GM19463 (cell line): ENCODE measurements at regions not wholly inside any gene's neighbourhood (a gene's known extent, or its start where the extent isn't known, plus 50 kb on each side); places are given as distances from the start of the nearest gene placed in this dataset.

ENCODE experiments used
- ATAC-seq: cut with Tn5 transposase; IDR thresholded peaks from one replicate; pipeline ENCODE4 v1.9.1; 2021; ENCODE audit warnings: mild to moderate bottlenecking, moderate library complexity; ENCODE audit not compliant: unreplicated experiment

GRCh38 chr10:75347186-75347585 lies 54.4 kb downstream of the ZNF503 start:
- ATAC-seq = no peak

GRCh38 chr10:75345738-75346137 lies 55.8 kb downstream of the ZNF503 start:
- ATAC-seq = no peak

DNA sequence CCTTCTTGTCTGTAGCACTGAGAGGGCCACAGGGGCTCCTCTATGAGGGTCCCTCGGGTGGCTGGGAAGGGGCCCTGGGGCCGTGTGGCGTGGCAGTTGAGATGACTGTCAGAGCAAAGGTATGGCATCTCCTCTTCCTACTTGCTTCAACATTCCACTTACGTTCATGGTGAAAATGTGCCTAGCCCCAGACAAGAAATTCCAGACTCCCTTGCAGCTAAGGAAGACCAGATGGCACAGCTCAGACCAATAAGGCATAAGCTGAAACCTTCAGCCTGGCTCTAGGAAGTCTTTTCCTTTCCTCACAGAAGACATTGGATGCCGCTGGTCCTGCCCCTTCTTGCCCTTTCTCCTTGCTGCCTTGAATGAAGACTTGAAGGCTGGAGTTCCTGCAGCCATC lies 57.4 kb downstream of the ZNF503 start:
- no peak for ATAC-seq

DNA sequence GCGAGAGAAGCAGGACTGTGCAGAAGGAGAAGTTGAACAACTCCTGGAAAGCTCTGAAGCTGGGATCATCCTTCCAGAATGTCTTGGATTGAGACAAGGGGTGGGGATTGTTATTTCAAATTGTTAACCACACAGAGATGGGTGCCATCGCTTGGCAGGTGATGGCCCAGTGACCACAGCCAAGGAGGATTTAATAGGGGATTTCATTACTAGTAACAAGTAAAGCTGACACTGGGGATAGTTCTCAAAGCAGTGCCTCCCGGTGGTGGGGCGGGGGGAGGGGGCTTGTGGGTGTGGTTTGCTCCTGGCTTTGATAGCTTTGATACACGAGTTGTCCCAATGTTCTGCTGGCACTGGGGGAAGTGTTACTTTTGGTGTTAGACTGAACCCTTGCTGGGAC lies 59.2 kb downstream of the ZNF503 start:
- no peak for ATAC-seq

GRCh38 chr10:75335983-75336382 lies 65.6 kb downstream of the ZNF503 start:
- peak; percentile 85 for ATAC-seq

- ATAC-seq = no peak
Observed at GRCh38 chr10:75335191-75335590, 66.4 kb downstream of the ZNF503 start.

DNA sequence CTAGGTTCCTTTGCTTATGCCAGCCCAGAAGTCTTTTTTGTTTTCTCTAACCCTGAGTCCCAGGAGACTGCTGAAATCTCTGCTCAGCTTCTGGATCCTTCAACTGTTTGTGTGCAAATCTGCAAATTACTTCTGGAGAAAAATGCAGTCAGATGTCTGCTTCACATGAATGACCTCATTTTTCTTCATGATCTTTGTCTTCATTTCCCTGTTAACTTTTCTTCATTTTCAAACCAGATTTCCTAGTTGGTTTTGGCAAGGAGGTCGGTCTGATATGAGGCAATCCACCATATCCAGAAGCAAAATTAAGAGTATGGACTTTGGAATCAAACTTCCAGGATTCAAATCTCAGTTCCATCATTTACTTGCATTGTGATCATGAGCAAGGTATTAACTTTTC lies 66.8 kb downstream of the ZNF503 start:
- no peak for ATAC-seq

- no peak for ATAC-seq
Observed at GRCh38 chr10:75332081-75332480, 69.5 kb downstream of the ZNF503 start.

DNA sequence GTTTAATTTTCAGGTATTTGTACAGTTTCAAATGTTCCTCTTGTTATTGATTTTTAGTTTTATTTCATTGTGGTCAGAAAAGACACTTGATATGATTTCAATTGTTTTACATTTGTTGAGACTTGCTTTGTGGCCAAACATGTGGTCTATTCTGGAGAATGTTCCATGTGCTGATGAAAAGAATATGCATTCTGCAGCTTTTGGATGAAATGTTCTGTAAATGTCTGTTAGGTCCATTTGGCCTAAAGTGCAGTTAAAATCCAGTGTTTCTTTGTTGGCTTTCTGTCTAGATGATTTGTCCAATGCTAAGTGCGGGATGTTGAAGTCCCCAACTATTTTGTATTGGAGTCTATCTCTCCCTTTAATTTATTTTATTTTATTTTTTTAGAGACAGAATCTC lies 70.5 kb downstream of the ZNF503 start:
- no peak for ATAC-seq

DNA sequence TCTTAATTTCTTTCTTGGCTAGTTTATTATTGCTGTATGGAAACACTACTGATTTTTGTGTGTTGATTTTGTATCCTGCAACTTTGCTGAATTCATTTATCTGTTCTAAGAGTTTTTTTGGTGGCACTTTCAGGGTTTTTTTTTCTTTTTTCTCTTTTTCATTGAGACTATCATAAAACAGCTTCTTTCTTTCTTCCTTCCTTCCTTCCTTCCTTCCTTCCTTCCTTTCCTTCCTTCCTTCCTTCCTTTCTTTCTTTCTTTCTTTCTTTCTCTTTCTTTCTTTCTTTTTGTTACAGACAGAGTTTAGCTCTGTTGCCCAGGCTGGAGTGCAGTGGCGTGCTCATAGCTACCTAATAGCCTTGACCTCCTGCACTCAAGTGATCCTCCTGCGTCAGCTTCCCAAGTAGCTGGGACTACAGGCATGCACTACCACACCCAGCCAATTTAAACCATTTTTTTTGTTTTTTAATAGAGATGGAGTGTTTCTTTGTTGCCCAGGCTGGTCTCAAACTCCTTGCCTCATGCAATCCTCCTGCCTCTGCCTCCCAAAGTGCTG lies 72.3 kb downstream of the ZNF503 start:
- ATAC-seq = no peak

- no peak for ATAC-seq
Observed at GRCh38 chr10:75326306-75326705, 75.3 kb downstream of the ZNF503 start.

GRCh38 chr10:75319274-75319673 lies 82.3 kb downstream of the ZNF503 start:
- ATAC-seq = no peak

DNA sequence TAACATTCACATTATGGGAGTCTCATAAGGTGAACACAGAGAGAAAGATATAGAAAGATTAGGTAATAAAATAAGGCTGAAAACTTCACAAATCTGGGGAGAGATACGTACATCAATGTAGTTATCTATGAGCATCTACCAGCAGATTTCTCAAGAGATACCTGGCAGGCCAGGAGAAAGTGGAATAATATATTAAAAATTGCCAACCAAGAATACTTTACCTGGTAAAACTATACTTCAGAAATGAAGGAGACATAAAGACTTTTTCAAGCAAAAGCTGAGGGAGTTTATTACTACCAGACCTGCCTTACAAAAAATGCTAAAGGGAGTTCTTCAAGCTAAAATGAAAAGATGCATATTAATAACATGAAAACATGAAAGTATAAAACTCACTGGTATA lies 78.8 kb upstream of the COMTD1 start:
- ATAC-seq = no peak

DNA sequence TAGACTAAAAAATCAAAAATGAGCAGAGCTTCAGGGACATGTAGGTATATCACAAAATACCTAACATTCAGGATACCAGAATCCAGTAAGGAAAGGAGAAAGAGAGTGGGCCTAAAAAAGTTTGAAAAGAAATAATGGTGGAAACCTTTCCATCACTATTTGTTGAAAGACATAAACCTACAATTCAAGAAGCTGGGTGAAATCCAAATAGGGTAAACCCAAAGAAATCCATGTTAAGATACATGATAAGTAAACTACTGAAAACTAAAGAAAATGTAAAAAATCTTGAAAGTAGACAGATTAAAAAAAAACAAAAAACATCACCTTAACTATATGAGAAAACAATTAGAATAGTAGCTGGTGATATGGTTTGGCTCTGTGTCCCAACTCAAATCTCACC lies 76.7 kb upstream of the COMTD1 start:
- ATAC-seq = no peak

DNA sequence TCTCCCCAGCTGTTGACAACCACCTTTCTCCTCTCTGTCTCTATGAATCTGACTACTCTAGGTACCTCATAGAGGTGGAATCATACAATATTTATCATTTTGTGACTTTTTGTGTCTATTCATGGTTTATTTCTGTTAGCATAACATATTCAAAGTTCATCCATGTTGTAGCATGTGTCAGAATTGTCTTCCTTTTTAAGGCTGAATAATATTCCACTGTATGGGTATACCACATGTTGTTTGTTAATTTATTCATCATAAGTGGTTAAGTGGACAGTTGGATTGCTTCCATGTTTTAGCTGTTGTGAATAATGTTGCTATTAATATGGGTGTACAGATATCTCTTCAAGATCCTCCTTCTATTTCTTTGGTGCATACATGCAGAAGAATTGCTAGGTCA lies 69.9 kb upstream of the COMTD1 start:
- ATAC-seq = no peak

GRCh38 chr10:75304741-75305390 lies 69.1 kb upstream of the COMTD1 start:
- ATAC-seq = no peak

- no peak for ATAC-seq
Observed at GRCh38 chr10:75304313-75304712, 68.6 kb upstream of the COMTD1 start.

- no peak for ATAC-seq
Observed at GRCh38 chr10:75303045-75303777, 67.5 kb upstream of the COMTD1 start.

- no peak for ATAC-seq
Observed at GRCh38 chr10:75302029-75302428, 66.3 kb upstream of the COMTD1 start.

DNA sequence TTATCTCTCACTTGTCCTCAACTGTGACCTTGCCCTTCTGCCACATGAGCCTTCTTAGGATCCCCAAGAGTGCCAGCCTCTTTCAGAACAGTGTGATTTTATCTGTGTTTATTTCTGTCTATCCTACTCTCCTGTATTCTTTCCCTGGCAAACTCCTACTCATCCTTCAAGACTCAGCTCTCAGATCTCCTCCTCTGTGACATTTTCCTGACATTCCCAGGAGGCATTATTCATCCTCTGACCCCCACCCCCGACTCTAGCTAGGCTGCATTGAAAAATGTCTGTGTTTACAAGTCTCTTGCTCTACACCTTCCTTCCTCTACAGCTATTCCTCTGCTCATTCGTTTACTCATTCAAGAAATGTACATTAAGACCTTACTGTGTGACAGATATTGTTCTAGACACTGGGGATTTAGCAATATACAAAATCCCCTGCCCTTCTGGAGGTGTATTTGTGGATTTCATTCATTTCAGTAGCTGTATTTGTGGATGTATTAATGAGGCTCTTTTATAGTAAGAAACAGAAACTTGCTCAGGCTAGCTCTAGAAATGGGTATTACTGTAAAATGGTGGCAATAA lies 61.4 kb upstream of the COMTD1 start:
- ATAC-seq = no peak

GRCh38 chr10:75295868-75296441 lies 60.2 kb upstream of the COMTD1 start:
- ATAC-seq = no peak
